Smooth muscle cell of the brain vasculature (primary cell): ENCODE measurements at regions not wholly inside any gene's neighbourhood (a gene's known extent, or its start where the extent isn't known, plus 50 kb on each side); places are given as distances from the start of the nearest gene placed in this dataset.
"Not testable (repeated sequence)": the region's sequence is repeated elsewhere in the genome, so short reads cannot be mapped to it uniquely, and the experiment has no call there.

ENCODE experiments used
- DNase-seq: peaks from one replicate; pipeline ENCODE4 v3.0.0-alpha.2; 2012; ENCODE audit warnings: low read depth, low spot score

DNA sequence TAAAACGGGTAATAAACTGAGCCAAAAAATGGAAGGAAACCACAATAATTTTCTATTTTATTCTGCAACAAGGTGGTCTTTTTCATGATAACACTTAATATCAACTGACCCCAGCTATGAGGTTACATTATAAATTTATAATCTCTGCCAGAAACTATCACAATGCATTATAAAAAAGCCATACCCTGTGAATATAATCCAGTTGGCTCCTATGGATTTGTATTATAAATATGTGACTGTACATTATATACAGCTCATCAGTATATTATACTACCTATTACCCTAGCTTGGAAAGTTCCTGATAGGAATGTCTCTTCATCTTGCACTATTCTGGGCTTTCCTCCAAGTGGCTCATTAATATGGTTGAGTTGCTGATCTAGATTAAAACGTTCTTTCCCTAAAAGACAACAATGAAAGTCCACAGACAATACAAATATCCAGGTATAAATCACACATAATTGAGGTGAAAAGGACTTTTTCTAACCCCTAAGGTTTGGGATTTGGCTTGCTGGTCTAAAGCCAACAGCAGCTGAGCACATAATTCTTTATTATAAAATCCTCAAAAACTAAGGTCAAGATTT, 487.7 kb downstream of the TTLL7 start:
- no peak for DNase-seq

DNA sequence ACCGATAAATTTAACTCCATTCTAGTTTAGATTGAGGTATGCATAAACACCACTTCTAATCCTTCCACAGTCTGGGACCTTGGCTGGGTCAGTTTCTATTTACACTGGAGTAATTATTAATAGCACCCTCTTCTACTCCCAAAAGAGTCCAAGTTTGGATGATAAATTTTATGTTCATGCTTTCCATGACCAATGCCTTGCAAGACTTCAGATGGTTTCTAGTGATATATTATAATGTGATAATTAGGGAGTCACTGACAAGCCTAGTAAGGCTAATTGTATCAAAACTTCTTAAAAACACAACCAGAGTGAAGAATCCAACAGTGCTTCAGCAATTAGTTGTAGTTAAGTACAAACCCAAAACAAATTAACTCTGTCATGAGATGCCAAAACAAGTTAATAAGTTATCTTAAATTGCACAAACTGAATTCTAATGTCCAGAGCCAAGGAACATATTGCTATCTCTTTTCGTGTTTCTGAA, 489.6 kb downstream of the TTLL7 start:
- no peak for DNase-seq

DNA sequence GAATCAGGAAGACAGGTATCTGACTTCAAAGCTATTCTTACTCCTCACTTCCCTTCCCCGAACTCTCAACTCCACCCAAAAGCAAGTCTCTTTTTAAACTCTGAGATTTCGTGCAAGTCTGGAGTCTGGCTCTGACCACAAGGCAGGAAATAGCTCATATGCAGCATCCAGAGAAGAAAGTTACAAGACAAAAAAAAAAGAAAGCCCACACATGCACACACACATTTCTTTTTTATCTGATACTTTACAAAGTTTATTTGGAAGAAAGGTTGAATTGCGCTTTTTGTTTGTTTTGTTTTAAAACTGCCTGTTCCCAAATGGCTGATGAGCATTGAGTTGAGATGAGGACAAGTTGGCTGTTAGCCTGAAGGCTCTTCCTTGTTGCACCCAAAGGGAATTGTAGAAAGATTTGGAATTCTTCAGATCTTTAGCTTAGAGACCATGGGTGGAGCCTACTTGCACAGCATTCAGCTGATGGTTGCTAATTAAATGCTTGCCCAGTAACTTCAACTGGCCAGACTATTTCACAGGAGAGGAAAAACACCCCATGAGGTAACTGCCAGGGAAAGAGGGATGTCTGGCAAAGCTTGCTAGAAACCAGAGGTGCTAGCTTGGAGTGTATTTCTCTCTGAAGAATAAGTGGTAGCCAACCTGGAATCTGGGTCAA, 490.3 kb downstream of the TTLL7 start:
- peak; percentile 47 for DNase-seq

DNA sequence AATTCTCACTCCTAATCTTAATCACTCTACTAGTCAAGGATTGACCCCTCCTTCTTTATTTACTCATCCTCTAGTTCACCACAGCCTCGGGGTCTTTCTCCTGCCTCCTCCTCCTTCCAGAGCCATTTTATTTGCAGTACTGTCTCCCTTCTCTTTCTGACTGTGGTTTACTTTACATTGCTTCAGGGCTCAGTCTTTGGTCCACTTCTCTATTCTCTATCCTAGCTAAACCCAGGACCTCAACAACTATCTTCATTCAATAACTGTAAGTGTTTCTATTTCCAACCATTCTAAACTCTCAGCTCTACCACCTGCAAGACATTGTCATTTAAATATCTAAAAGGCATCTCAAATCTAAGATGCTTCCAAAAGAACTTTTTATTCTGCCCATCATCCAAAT, 493.8 kb downstream of the TTLL7 start:
- DNase-seq: no peak

DNA sequence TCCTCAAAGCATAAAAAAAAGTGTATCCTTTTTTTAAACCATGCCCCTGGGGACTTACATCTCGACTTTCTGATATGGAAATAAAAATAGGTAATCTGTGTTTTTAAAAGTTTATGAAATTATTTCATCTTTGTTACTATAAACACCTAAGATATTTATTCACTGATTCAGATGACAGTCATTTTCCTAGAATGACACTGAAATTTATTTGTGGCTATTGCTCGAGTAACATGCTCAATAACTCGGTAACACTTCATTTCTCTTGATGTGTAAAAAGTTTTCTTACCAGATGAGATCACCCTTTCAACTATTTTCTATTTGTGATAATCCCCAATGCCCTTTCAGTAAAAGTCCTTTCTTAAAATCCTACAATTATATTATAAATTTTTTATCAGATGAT, 495.8 kb downstream of the TTLL7 start:
- no peak for DNase-seq

DNA sequence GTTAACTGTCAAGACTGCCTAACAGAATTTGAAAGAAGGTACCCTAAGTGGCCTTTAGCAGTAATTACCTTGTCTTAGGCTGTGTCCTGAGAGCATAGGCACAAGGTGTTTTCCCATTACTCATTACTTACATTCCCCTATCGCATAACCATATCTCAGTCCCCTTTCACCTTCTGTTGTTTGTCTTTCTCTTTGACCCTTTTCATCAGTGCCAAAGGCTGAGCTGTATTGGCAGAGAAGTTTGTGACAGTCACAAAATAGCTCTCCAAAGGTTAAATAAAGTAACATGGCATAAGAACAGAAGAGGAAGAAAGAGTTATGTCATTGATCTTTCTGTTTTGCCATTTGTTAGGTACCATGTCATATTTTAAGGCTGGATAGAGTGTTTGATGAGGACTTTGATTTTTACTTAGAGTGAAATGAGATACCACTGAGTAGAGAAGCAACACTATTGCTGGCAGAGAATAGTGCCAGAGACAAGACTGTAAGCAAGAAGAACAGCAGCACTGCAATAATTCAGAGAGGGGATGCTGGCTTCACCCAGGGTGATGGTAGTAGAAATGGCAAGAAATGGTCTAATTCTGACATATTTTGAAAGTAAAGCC, 497.8 kb downstream of the TTLL7 start:
- DNase-seq: no peak

DNA sequence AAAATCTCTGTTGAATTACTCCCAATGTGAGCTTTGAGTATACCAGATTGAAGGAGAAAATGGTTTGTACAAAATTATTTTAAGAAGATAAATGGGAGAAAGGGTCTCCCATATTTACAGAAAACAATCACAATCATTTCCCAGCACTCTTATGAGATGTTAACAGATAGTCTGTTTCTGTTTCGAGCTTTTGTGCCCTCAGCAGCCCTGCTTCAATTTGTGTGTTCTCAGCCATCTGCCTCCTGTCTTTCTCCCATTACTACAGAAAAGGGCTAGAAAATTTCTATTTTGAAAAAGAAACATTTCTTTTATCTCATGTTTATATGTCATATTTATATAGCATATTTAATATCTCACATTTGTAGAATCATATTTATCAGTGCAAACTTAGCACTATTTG, 498.4 kb downstream of the TTLL7 start:
- DNase-seq: no peak

DNA sequence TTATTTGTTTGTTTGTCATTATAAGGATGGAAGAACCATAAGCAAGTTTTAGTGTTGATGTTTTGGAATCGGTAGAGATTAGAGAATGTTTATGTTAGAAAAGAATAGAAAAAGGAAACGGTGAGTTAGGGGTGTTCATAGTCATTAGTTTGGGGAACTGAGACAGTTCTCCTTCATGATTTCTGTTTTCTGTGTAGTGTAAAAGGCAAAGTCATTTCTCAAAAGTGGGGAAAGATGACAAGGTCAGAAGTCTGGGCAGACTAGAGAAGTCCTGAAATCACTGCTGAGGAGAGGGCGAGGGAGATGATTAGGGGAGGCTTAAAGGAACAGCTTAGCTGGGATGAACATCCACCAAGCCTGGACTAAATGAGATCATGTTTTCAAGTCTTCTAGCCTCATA, 498.9 kb downstream of the TTLL7 start:
- DNase-seq: no peak

DNA sequence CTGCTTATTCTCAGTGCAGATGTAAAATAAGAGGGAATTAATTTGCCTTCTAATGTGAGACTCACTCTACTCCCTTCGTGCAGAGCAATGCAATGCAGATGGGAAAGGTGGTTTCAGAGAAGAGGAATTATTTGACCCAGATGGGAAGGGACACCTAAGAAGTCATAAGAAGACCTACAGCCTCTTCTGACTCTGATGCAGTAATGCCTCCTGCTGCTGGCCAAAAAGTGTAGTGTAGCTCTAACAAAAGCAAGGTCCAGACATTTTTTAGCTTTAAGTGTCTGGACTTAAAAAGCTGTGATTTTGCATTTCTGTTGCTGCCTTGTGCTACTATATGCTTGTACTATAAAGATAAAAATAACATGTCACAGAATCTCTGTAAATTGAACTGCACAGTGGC, 501.4 kb downstream of the TTLL7 start:
- no peak for DNase-seq

DNA sequence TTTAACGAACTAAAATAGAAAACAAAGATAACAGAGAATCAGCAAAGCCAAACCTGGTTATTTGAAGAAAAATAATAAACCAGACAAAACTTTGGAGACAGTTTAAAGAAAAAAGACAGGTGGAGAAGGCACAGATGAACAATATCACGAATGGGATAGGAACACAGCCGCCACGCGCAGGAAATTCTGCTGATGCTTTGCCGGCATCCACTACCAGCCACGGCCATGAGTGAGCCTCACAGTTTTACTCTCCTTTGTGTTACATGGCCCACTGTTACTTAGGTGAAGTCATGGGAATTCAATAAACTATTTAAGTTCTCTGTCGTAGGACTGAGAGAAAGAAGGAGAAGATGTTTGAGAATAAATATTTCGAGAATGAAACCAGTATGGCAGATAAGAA, 503.4 kb downstream of the TTLL7 start:
- DNase-seq: no peak

DNA sequence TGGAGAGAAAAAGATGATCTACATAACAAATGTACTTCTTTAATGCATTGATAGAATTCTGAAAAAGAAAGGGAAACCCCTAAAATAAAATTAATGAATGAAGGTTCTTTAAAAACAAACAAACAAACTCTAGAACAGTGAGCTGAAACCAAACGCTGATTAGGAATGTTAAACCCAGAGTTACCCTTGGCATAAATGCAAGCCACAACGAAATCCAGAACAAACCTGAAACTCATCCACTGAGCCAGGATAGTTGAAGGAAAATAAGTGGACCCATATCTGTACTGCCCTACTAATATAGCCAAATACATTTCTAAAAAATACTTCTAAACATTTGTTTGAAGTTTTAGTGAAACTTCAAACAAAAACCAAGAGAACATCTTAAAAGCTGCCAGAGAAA, 505.3 kb downstream of the TTLL7 start:
- no peak for DNase-seq

DNA sequence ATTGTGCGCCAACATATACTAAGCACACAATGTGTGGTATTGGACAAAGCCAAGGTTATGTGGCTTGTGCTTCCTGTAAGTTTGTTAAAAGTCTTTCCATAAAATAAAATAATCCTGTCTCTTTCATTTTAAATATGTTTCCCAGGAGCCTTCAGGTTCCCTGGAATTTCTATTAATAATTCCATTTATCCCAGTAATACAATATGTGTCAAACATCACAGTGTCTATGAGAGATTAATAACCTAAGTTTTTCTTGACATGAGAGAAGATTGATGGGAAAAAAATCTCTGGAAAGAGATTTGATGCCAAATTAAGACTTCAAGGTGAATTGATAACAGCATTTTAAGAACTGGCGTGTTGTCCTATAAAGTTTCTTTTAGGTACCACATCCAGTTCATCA, 507.0 kb downstream of the TTLL7 start:
- DNase-seq: no peak

DNA sequence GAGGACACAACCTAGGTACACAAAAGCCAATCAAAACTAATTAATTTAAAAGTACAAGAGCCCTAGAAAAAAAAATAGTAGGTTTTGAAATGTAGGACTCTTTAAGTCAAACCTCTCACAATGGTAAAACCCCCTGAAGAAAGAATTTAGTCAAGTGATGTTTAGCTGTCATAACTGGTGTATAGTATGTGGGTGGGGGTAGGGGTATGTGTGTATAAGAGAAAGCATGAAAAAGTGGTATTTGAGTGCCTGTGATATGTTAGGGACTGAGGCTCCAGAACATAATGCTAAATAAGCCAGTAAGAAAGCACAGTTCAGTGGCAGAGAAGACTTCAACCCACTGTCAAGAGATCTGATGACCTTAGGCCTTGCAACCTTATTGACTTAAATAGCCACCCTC, 507.9 kb downstream of the TTLL7 start:
- DNase-seq: no peak

DNA sequence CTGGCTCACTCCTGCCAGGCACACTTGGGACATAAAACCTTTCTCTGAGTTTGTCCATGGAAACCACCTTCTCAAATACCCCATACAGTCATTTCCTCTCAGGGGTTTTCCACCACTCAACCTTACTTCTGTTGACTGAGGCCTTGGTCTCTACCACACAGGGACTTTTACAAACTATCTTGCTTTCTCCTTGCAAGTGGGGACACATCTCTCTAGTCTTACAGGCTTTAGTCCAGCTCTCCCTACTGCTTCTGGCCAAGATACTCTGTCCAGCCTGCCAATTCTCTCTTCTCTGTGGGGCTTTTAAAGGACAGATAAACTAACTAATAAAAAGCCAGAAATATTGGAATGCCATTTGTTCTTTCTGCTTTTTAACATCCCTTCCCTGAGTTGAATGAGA, 510.8 kb downstream of the TTLL7 start:
- DNase-seq: not testable (repeated sequence)

DNA sequence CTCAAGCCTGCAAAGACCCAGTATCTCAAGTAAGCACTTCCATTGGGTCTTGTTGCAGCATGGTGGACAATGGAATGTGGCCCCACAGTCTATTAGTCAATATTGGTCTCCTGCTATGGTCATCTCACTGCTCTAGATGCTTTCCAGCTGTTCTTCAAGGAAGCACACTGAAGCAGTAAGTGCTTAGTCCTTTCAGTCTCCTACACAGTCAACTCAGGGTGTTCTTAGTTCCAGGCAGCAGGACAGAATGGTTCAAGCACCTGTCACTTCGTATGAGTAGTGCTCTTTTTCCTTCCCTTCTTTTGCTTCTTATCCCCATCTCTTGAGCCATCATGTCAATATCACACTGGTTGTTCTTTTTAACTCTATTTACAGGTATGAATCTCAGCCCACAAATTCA, 511.5 kb downstream of the TTLL7 start:
- not testable (repeated sequence) for DNase-seq

DNA sequence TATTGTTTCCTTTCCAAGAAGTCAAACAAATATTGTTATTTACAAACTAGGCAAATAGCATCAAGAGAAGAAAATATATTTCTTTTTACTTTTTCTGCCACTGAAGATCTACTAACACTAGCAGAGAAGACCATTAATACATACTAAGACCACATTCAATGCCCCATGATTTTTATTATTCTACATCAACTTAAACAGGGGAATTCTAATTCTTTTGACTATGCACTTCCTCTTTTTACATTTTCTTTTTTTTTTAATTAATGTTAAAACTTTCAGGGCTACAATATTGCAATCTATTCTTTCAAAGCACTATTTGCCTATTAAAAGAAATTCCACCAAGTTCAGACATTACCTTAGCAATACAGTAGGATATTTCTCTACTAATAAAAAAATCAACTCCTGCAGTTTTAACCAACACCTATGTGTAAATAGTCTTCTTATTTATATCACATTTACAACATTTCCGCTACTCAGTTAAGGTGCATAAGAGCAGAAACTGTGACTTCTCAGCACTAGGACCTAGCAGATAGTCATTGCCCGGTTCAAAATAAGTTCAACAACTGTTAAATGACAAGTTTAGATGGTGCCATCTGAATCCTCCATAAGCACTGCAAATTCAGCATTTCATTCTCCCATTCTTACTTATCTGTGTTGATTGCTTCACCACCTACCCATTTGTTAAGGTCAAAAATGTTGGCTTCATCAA, 513.5 kb downstream of the TTLL7 start:
- DNase-seq: not testable (repeated sequence)

DNA sequence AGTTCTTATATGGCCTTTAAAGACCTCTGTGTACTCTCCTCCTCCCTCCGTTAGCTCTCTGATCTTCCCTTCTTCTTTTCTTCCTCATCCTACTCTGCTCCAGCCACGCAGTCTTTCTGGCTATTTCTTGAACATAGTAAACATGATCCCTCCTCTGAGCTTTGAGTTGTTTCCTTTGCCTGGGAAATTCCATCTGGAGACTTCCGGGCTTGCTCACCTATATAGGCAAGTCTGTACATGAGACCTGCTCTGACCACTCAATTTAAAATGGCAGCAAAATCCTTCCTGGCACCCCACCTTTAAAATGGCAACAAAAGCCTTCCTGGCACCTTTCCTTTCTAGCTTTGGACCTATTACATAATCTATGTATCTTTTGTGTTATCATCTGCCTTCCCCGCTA, 517.6 kb downstream of the TTLL7 start:
- not testable (repeated sequence) for DNase-seq

DNA sequence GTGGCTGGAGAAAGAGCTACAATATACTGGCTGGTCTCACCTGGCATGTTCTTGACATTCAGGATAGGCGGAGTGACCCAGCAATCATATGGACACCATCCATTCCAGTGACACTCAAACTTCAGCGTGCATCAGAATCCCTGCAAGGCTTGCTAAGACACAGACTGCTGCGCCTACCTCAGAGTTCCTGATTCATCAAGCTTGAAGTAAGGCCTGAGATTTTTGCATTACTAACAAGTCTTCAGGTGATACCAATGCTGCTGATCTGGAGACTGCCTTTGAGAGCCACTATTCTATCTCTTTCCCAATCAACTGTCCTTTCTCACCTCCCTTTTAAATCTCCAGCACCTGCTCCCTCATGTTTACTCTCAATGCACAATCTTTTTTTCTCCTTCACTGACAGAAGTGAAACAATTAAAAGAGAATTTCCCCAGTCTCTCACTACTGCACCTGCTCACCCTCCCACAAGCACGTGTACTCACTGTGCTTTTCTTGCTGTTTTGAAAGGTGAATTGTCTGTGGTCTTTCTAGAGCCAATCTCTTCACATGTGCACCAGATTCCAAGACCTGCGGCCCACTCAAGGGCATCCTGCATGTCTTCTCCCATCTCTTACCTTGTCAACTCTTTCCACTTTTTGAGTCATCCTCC, 519.2 kb downstream of the TTLL7 start:
- DNase-seq: not testable (repeated sequence)

DNA sequence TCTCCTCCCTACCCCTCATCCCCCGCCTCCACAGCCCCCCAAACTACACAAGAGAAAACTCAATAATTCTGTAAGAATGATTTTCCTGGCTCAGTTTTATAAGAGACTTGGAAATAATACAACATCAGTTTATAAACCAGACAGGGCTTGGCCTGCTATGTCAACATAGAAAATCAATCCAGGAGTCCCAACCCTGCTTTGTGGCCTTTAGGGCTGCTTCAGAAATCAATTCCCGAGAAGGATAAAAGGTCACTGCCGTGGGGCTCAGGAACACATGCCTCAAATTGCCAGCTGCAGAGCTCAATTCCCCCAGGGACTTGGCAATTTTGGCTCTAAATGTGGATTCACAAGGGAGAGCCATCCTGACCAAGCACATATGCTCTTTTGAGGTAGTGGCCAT, 520.8 kb downstream of the TTLL7 start:
- DNase-seq: not testable (repeated sequence)

DNA sequence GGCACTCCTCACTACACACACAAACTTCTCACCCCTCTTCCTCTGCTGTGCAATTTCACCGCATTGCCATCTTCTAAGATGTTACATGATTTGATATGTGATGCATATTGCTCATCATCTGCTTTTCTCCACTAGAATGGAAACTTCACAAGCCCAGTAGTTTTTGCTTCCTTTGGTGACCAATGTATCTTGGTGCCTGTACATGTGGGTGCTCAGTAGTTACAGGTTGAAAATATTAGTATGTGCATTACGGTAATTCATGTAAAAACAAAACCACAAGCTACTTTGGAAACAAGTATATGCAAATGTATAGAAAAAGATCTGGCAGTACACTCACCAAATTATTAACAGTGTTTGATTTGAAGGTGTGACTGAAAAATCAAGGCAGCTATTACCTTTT, 522.4 kb downstream of the TTLL7 start:
- DNase-seq: not testable (repeated sequence)

DNA sequence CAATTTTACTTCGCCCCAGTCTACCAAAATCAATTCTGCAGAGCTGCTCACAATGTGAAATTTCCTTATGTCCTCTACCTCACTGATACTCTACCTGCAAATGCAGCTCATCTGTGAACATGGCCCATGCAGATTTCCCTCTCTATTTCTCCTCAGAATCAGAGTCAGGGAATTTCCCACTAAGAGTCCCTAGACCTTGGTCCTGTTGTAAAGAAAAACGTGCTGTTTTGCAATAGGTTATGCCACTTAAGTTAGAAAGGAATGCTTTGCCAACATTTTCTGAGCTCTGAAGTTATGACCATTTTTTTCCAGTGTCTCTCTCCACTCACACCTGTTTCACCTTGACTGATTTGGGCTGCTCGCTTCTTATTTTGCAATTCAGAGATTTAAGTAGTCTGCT, 524.0 kb downstream of the TTLL7 start:
- DNase-seq: not testable (repeated sequence)

DNA sequence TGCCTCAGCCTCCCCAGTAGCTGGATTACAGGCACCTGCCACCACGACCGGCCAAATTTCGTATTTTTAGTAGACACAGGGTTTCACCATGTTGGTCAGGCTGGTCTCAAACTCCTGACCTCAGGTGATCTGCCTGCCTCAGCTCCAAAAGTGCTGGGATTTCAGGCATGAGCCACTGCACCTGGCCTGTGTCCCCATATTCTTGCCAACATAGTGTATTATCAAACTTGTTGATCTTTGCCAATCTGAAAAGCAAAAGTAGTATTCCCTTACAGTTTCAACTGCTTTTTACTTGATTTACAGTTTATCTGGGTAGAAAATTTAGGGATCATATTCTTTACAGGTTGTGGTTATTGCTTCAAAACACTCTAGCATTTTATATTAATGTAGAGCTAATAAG, 524.9 kb downstream of the TTLL7 start:
- not testable (repeated sequence) for DNase-seq
